ENCODE measurements at regions not wholly inside any gene's neighbourhood (a gene's known extent, or its start where the extent isn't known, plus 50 kb on each side); places are given as distances from the start of the nearest gene placed in this dataset.

DNA sequence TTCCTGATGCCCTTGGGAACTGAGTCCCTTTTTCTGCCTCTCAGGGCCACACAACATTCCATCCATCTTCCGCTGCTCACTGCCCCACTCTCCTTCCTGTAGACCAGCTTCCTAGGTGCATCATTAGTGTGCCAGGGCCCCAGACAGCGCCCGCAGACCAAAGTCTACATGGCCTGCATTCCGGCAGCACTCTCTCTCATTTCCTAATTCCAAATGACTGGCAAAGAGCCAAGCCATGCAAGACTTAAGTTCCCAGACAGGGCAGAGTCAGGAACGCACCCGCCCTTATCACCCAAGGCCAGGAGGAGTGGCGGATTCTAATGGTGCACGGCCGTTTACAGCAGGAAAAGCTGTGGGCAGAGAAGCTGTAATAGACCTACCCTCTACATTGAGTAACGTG, 159.8 kb upstream of the ARID1B start:
- intact Hi-C loops (cut with micrococcal nuclease): no loop called here
- ATAC-seq (no peak), DNase-seq (ENCODE audit: low read depth, low spot score) (no peak)
- Histone ChIP-seq H3K36me3 (ENCODE audit: control insufficient read depth in 1 of 2, insufficient read depth in 2 of 2, low read length in 2 of 2) (no peaks in the 10 kb centered on the region), H2AFZ (ENCODE audit: low read depth, low read length, poor library complexity, severe bottlenecking) (no peak overlapping the region), H3K4me3 (replicated peaks in 1 of 2; ENCODE audit: low read depth in 1 of 2, low read length in 2 of 2) (no peak overlapping the region), H4K20me1 (ENCODE audit: insufficient read depth) (no peaks in the 10 kb centered on the region), H3K4me1 (ENCODE audit: control insufficient read depth in 1 of 2, insufficient read depth in 2 of 2, low read length in 2 of 2) (no peaks in the 10 kb centered on the region), H3K4me2 (ENCODE audit: low read length) (no peak overlapping the region), H3K79me2 (ENCODE audit: insufficient read depth, low read length) (no peaks in the 10 kb centered on the region), H3K27ac (ENCODE audit: low read depth, low read length) (no peak overlapping the region), H3K9me2 (ENCODE audit: insufficient read depth) (no peaks in the 10 kb centered on the region), H3K9ac (ENCODE audit: low read length) (no peak overlapping the region), H3K27me3 (ENCODE audit: insufficient read depth, low read length) (no peaks in the 10 kb centered on the region), H3K9me3 (ENCODE audit: control insufficient read depth in 1 of 2, insufficient read depth in 1 of 2, low read depth in 1 of 2, low read length in 2 of 2) (peaks cover 3 to 6% of the 10 kb centered on the region in 2 experiments; a peak in 3 of 4 replicates)
- TF ChIP-seq EZH2phosphoT487 (IDR thresholded peaks at IDR 0.05; ENCODE audit: borderline replicate concordance) (no peak), JUND (IDR thresholded peaks at IDR 0.05) (no peak), SP1 (IDR thresholded peaks at IDR 0.05; ENCODE audit: low read depth) (no peak), EGR1 (IDR thresholded peaks at IDR 0.05; ENCODE audit: low read depth) (no peak), CEBPB (IDR thresholded peaks at IDR 0.05; ENCODE audit: low read depth) (no peak), ELF1 (IDR thresholded peaks at IDR 0.05; ENCODE audit: borderline replicate concordance, low read depth) (no peak), ZNF274 (IDR thresholded peaks at IDR 0.05; ENCODE audit: low read depth, low read length) (no peak), RAD21 (IDR thresholded peaks at IDR 0.05; ENCODE audit: low read depth) (no peak), POLR2AphosphoS5 (IDR thresholded peaks at IDR 0.05; ENCODE audit: low read depth, low read length) (no peak), FOSL1 (IDR thresholded peaks at IDR 0.05; ENCODE audit: low read depth) (no peak), SRF (IDR thresholded peaks at IDR 0.05; ENCODE audit: low read depth) (no peak)
- TF ChIP-seq, protein P1, sequence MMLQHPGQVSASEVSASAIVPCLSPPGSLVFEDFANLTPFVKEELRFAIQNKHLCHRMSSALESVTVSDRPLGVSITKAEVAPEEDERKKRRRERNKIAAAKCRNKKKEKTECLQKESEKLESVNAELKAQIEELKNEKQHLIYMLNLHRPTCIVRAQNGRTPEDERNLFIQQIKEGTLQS (IDR thresholded peaks at IDR 0.05): no peak
- TF ChIP-seq, protein P2, sequence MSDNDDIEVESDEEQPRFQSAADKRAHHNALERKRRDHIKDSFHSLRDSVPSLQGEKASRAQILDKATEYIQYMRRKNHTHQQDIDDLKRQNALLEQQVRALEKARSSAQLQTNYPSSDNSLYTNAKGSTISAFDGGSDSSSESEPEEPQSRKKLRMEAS (IDR thresholded peaks at IDR 0.05): no peak
- RAD21 ChIA-PET (ENCODE audit: low non-redundant PET in 1 of 2, low total read pairs in 2 of 2, uncharacterized antibody in 2 of 2, unreplicated experiment in 2 of 2): no interaction called here
- POLR2A ChIA-PET: no interaction called here
- BruUV-seq (replicated peaks): no TSS peak
- CTCF ChIA-PET: no interaction called here

DNA sequence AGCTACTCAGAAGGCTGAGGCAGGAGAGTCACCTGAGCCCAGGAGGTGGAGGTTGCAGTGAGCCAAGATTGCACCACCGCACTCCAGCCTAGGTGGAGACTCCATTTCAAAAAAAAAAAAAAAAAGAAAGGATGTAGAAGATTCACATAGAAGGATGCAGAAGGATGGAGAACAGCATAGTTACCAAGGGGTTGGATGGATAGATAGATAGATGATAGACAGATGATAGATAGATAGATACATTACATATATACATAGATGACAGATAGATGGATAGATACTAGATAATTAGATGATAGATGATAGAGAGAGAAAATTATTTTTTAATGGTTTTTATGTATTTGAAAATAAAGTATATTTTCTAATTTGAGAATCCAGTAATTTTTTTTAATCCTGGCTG, 160.7 kb upstream of the ARID1B start:
- no peaks in the 10 kb centered on the region for H3K36me3 ChIP-seq (ENCODE audit: control insufficient read depth in 1 of 2, insufficient read depth in 2 of 2, low read length in 2 of 2)
- ChIA-PET CTCF (no interaction called here), RAD21 (ENCODE audit: low non-redundant PET in 1 of 2, low total read pairs in 2 of 2, uncharacterized antibody in 2 of 2, unreplicated experiment in 2 of 2) (no interaction called here), POLR2A (no interaction called here)
- H3K9me3 ChIP-seq (ENCODE audit: control insufficient read depth in 1 of 2, insufficient read depth in 1 of 2, low read depth in 1 of 2, low read length in 2 of 2): peaks cover 10 to 15% of the 10 kb centered on the region in 2 experiments; a peak in 3 of 4 replicates
- no TSS peak for BruUV-seq (replicated peaks)
- no peak overlapping the region for H2AFZ ChIP-seq (ENCODE audit: low read depth, low read length, poor library complexity, severe bottlenecking)
- intact Hi-C loops (cut with micrococcal nuclease): no loop called here
- no peak overlapping the region for H3K4me2 ChIP-seq (ENCODE audit: low read length)
- DNase-seq (ENCODE audit: low read depth, low spot score) (no peak), ATAC-seq (no peak)
- no peaks in the 10 kb centered on the region for H3K27me3 ChIP-seq (ENCODE audit: insufficient read depth, low read length)
- no peak overlapping the region for H3K9ac ChIP-seq (ENCODE audit: low read length)
- no peaks in the 10 kb centered on the region for H3K79me2 ChIP-seq (ENCODE audit: insufficient read depth, low read length)
- H3K4me3 ChIP-seq (replicated peaks in 1 of 2; ENCODE audit: low read depth in 1 of 2, low read length in 2 of 2): no peak overlapping the region
- no peaks in the 10 kb centered on the region for H3K9me2 ChIP-seq (ENCODE audit: insufficient read depth)
- no peak overlapping the region for H3K27ac ChIP-seq (ENCODE audit: low read depth, low read length)
- no peaks in the 10 kb centered on the region for H4K20me1 ChIP-seq (ENCODE audit: insufficient read depth)
- no peaks in the 10 kb centered on the region for H3K4me1 ChIP-seq (ENCODE audit: control insufficient read depth in 1 of 2, insufficient read depth in 2 of 2, low read length in 2 of 2)
- TF ChIP-seq EGR1 (IDR thresholded peaks at IDR 0.05; ENCODE audit: low read depth) (no peak), POLR2AphosphoS5 (IDR thresholded peaks at IDR 0.05; ENCODE audit: low read depth, low read length) (no peak), SRF (IDR thresholded peaks at IDR 0.05; ENCODE audit: low read depth) (no peak), POLR2A (IDR thresholded peaks at IDR 0.05; ENCODE audit: borderline replicate concordance, extremely low read depth, insufficient read depth, insufficient read length) (no peak), SP1 (IDR thresholded peaks at IDR 0.05; ENCODE audit: low read depth) (no peak), CEBPB (IDR thresholded peaks at IDR 0.05; ENCODE audit: low read depth) (no peak), SIN3A (IDR thresholded peaks at IDR 0.05; ENCODE audit: low read depth) (no peak), JUND (IDR thresholded peaks at IDR 0.05) (no peak), CBX3 (IDR thresholded peaks at IDR 0.05; ENCODE audit: low read depth) (no peak), EZH2 (IDR thresholded peaks at IDR 0.05) (no peak), ZNF274 (IDR thresholded peaks at IDR 0.05; ENCODE audit: low read depth, low read length) (no peak), FOSL1 (IDR thresholded peaks at IDR 0.05; ENCODE audit: low read depth) (no peak), ELF1 (IDR thresholded peaks at IDR 0.05; ENCODE audit: borderline replicate concordance, low read depth) (no peak), RAD21 (IDR thresholded peaks at IDR 0.05; ENCODE audit: low read depth) (no peak), TCF7L2 (IDR thresholded peaks at IDR 0.05; ENCODE audit: borderline replicate concordance, extremely low read depth, insufficient read depth, insufficient read length) (no peak), EZH2phosphoT487 (IDR thresholded peaks at IDR 0.05; ENCODE audit: borderline replicate concordance) (no peak)
- TF ChIP-seq, protein P3, sequence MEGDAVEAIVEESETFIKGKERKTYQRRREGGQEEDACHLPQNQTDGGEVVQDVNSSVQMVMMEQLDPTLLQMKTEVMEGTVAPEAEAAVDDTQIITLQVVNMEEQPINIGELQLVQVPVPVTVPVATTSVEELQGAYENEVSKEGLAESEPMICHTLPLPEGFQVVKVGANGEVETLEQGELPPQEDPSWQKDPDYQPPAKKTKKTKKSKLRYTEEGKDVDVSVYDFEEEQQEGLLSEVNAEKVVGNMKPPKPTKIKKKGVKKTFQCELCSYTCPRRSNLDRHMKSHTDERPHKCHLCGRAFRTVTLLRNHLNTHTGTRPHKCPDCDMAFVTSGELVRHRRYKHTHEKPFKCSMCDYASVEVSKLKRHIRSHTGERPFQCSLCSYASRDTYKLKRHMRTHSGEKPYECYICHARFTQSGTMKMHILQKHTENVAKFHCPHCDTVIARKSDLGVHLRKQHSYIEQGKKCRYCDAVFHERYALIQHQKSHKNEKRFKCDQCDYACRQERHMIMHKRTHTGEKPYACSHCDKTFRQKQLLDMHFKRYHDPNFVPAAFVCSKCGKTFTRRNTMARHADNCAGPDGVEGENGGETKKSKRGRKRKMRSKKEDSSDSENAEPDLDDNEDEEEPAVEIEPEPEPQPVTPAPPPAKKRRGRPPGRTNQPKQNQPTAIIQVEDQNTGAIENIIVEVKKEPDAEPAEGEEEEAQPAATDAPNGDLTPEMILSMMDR (IDR thresholded peaks at IDR 0.05 in 2 of 3, conservative IDR thresholded peaks at IDR 0.05 in 1 of 3; ENCODE audit: borderline replicate concordance in 1 of 3, insufficient read depth in 1 of 3, low read depth in 2 of 3, low read length in 2 of 3): no peak
- TF ChIP-seq, protein P2 (IDR thresholded peaks at IDR 0.05): no peak
